ENCODE measurements at regions not wholly inside any gene's neighbourhood (a gene's known extent, or its start where the extent isn't known, plus 50 kb on each side); places are given as distances from the start of the nearest gene placed in this dataset.
"Not testable (repeated sequence)": the region's sequence is repeated elsewhere in the genome, so short reads cannot be mapped to it uniquely, and the experiment has no call there.

DNA sequence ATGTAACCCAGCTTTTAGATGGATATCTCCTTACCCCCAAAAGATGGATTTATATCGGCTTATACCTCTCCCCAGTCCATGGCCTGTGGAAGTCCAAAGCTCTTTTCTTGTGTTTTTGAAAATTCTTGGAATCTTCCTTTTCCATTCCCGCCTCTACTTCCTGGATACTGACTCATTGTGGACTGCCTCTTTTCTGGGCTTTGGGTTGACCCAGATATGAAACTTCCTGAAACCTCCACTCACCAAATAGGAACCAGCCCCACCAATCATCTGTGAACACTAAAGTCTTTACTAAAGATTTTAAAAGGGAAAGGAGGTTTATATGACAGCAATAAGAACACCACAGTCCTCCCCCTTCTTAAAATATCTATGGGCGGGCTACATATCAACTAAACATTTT lies 163.4 kb upstream of the SYN3 start:
- no peak for DNase-seq (ENCODE audit: low read depth in 4 of 4, low spot score in 3 of 4)

DNA sequence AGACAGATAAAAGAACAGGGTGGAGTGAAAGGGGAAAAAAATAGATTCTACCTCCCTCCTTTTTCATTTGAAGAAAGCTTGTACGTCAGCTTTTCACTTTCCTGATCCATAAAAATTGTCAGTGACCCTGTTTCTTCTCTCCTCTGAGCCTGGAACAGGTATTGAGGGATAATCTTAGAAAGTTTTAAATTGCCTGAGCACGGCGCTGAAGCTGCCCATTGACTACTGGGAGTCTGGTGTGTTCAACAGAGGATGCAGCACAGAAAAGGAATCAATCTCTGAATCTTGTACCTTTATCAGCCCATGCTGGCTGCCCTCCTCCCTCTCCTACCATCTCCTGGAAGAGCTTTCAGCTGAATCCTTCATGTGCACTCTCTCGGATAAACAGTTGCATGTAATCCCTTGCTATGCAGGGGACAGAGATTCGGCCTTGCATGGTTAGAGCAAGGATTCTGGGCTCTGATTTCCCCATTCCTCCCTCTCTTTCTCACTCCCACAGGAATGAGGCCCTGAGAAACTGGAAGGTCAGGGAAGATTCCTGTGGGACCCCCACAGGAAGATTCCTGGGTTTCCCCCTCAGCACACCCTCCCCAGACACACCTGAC lies 162.4 kb upstream of the SYN3 start:
- no peak for DNase-seq (ENCODE audit: low read depth in 4 of 4, low spot score in 3 of 4)

DNA sequence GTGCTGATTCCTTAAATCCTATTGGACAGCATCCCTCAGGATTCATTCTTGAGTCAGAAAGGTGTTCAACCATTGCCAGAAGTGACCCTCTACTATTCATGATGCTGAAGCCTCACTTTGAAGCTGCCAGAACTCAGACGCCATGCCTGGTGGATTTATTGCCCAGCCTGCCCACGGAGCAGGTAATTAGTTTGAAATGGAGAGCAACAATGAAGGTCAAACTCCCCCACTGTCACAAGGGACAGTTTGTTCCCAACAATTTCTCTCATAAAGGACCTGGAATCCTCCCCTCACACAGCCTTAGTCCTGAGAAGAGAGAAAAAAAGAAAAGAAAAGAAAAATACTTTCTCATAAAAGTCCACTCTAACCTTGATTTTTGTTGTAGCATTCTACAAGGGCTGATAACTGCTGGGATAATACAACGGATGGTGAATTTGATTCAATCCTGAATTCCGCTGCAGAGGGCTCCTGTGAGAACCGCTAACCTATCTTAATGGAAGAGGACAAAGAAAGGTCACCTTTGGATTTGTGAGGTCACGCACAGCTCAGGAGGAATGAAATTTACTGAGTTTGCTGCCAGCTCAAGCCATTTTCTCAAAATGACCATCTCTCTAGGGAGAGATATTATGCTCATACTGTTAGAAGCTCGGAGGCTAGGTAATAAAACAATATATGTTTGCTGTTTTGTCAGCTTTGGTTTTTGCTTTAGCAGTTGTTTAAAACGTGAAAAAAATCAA lies 161.6 kb upstream of the SYN3 start:
- peak in 1 of 4 donors; percentile 49 for DNase-seq (ENCODE audit: low read depth in 4 of 4, low spot score in 3 of 4)

DNA sequence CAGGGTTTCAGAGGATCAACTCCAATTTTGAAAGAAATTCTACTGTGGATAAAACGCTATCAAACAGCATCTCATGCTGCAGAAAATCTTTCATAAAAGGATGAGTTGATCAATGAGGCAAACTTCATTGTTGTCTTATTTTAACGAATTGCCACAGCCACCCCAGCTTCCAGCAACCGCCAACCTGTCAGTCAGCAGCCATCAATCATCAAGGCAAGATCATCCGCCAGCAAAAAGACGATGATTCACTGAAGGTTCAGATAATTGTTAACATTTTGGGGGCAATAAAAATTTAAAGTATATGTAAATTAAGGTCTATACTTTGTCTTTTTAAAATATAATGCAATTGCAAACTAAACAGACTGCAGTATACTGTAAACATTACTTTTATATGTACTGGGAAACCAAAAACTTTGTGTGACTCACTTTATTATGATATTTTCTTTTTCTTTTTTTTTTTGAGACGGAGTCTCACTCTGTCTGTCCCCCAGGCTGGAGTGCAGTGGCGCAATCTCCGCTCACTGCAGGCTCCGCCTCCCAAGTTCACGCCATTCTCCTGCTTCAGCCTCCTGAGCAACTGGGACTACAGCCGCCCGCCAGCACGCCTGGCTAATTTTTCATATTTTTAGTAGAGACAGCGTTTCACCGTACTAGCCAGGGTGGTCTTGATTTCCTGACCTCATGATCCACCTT lies 155.3 kb upstream of the SYN3 start:
- DNase-seq (ENCODE audit: low read depth in 4 of 4, low spot score in 3 of 4) = no peak

DNA sequence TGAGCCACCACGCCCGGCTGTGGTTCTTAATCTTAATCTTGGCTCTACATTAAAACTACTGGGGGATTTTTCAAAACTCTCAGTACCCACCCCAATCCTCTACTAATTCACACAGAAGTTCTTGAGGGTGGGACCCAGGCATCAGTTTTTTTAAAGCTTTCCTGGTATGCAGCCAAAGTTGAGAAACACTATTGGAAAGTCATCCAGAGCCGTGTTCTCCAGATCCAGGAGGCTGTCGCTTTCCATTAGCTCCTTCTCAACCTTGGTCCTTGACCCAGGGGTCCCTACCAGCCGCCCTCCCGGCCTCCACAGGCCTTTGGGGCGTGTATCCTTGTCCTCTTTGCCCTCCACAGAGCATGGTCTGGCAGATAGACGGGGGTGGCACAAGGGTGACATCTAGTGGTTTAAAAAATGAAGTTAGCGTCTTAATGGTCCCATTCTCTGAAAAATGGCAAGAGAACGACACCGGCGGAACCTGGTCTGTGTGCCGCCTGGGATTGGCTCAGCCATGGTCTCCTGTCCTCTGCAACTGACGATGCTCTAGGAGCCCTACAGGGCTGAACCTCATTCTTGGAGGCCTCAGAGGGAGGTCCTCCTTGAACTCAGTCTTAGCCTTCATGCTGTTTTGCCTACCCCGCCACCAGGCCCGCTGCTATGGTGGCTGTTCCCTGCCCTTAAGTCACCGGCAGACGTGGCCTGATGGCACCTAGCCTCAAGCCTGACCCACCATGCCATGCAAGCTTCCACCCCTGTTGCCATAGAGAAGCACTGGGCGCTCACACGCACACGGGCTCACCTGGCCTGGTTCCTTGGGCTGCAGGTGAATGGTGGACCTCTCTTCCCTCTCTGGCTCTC lies 152.0 kb upstream of the SYN3 start:
- peak in 1 of 4 donors; percentile 8 for DNase-seq (ENCODE audit: low read depth in 4 of 4, low spot score in 3 of 4)

DNA sequence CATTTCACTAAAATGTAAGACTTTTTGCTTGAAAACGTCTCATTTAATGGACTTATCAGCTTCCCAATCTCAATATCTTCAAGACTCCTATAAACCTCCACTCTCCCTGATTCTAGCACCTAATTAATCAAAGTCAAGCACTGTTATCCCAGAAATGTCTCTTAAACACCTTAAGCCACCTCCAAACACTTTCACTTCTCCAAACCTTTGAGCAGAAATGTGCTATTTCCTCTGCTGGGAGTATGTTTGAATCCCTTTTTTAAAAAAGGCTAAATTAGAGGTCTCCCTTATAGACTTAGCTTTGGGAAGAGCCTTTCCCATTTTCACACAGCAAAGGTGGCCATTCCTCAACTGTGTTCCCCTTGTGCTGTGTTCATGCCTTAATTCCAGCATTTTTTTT lies 146.2 kb upstream of the SYN3 start:
- DNase-seq (ENCODE audit: low read depth in 4 of 4, low spot score in 3 of 4) = no peak

DNA sequence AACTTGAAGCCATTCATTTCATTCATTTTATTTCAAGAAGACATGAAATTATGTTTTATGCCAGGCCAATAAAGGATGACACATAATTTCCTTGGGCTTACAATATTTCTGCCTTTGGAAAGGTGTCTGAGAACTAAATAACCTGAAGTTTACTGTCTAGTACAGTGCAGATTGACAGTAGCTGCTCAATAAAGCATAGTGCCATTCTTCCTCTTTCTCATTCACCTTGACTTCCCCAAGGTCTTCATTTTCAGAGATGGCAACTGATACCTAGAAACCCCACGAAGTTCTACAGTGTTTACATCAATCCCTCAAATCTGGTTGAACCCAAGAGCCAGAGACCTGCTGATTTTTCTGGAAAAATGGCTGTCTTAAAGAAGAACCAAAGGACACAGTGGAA lies 144.3 kb upstream of the SYN3 start:
- DNase-seq (ENCODE audit: low read depth in 4 of 4, low spot score in 3 of 4) = no peak

DNA sequence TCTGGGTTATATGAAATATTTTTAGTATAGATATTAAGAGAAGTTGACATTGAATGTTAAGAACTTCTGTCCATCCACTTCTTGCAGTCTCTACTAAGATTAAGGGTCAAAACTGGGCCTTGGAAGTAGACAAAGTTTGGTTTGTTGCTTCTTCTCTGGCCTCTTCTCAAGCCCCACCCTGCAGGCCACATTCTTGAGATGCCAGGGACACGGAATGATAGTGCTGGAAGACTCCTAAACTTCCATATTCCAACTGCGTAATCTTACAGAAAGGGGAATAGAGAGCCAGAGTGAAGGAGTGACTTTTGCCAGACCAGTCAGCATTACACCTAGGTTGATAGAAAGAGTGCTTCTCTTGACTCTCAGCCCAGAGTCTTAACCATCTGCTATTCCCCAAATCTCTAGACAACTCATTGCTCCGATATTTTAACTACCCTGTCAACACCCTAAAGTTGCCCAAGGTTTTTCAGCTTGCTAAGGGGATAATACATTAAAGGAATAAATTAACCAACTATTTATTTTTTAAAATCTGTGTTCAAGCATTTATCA lies 136.4 kb upstream of the SYN3 start:
- no peak for DNase-seq (ENCODE audit: low read depth in 4 of 4, low spot score in 3 of 4)

DNA sequence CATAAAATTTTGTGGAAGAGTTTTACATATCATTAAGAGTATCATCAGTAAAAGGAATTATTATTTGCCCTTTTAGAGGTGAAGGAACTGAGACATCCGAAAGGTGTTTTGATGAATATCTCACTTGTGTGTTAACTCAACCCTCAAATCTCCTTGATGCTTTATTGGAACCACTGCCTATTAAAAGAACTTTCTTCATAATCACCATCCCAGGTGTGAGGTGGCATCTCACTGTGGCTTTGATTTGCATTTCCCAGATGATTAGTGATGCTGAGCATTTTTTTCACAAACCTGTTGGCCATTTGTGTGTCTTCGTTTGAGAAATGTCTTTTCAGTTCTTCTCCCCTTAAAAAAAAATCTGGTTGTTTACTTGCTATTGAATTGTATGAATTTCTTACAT lies 134.0 kb upstream of the SYN3 start:
- no peak for DNase-seq (ENCODE audit: low read depth in 4 of 4, low spot score in 3 of 4)

DNA sequence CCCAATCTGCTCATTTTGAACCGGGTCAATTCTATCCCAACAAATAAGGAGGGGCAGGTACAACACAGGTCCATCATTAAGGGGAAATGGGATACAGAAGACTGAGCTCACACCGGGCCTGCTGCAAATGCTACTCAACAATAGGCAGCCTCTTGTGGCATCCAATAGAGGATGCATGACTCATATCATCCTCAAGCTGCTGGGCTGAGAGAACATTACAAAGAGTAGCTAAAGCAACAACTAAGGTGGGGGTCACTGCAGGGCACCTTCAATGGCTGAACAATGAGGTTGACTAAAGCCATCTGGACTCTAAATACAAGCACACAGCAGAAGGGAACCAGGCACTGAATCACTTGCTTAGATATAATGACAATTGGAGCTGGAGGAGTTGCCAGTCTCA lies 130.1 kb upstream of the SYN3 start:
- no peak for DNase-seq (ENCODE audit: low read depth in 4 of 4, low spot score in 3 of 4)

DNA sequence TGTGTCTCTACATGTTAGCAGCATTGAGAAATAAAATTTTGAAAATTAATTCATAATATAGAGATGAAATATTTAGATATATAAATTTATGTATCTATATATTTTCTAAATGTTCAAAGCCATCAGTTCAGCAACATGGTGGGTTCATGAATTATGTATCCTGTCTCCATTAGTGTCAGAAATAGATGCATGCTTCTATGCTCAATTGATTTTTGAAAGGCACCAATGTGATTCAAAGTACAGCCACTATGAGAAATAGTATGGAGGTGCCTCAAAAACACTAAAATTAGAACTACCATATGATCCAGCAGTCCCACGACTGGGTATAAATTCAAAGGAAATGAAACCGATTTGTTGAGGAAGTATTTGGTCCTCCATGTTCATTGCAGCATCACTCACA lies 128.6 kb upstream of the SYN3 start:
- DNase-seq (ENCODE audit: low read depth in 4 of 4, low spot score in 3 of 4) = no peak

DNA sequence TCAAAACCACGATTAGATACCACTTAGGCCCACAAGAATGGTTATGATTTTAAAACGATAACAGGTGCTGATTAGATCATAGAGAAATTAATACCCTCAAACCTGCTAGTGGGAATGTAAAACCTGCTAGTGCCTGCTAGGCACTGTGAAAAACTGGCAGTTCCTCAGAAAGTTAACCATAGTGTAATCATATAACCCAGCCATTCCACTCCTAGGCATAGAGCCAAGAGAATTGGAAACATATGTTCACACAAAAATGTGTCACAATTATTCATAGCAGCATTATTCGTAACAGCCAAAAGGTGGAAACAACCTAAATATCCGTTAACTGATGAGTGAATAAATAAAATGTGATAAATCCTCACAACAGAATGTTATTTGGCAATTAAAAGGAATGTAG lies 122.2 kb upstream of the SYN3 start:
- DNase-seq (ENCODE audit: low read depth in 4 of 4, low spot score in 3 of 4) = no peak

DNA sequence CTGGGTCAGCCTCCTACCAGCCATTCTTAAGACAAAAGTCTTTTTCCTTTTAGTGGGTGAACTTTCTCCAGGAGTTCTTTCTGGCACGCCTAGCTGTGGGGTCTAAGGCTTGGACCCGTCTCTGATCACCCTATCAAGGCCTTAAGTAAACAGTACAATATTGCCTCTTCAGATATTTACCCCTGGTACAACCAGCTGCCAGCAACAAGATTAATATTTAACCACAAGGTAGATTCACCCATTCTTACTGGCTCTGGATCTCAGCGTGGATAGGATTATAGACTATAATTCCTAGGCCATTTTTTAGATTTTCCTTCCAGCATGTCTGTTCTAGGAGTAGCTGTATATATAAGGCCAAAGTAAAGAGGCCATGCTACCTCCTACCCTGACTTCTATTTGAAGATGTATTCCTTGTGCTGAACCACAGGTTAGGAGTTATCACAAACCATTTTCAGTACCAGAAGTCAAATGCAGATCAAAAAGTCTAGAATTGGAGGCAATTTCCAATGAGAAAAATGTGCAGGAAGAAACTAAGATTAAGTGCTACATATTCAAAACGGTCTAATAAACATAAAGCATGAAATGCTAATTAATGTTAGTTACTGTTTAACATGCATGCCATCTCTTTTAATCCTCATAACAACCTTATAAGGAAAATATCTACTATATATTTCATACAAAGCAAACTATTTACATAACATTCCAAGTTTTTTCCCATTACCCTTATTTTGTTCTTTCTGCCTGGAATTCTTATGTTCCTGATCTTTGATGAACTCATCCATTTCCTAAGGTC lies 110.0 kb upstream of the SYN3 start:
- no peak for DNase-seq (ENCODE audit: low read depth in 4 of 4, low spot score in 3 of 4)

DNA sequence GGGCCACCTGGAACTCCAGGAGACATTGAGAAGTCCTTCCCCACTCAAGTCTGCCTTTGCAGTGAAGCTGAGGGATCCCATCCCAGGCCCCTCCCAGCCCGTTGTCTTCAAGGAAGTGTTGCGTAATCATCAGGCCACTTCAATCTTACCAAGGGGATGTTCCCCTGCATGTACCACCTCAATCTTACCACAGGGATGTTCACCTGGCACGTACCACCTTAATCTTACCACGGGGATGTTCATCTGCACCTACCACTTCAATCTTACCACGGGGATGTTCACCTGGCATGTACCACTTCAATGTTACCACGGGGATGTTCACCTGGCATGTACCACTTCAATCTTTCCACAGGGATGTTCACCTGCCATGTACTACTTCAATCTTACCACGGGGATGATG lies 108.0 kb upstream of the SYN3 start:
- DNase-seq (ENCODE audit: low read depth in 4 of 4, low spot score in 3 of 4) = no peak

DNA sequence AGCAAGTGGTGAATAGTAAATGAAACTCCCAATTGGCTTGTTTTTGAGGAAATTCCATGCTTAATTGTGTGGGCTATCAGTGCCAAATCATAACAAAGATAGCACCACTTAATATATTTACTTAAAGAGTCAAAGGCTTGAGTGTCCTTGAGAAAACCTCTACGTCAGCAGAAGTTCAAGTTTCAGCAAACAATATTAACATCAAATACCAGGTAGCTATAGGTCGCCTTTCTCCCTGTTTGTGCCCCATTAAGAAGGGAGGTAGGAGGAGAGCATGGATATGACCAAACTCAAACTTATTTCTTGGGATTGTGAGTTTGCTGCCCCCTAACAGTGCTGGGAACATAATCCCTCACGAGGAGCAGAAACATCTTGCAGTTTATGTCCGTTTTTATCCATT lies 105.6 kb upstream of the SYN3 start:
- DNase-seq (ENCODE audit: low read depth in 4 of 4, low spot score in 3 of 4) = peak in 1 of 4 donors; percentile 2

DNA sequence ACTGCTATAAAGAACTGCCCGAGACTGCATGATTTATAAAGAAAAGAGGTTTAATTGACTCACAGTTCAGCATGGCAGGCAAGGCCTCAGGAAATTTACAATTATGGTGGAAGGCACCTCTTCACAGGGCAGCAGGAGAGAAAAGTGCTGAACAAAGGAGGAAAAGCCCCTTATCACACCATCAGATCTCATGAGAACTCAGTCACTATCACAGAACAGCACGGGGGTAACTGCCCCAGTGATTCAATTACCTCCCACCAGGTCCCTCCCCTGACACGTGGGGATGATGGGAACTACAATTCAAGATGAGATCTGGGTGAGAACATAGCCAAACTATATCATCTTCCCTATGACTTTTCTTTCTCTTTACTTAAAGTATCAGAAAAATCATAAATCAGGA lies 104.0 kb upstream of the SYN3 start:
- DNase-seq (ENCODE audit: low read depth in 4 of 4, low spot score in 3 of 4) = no peak

DNA sequence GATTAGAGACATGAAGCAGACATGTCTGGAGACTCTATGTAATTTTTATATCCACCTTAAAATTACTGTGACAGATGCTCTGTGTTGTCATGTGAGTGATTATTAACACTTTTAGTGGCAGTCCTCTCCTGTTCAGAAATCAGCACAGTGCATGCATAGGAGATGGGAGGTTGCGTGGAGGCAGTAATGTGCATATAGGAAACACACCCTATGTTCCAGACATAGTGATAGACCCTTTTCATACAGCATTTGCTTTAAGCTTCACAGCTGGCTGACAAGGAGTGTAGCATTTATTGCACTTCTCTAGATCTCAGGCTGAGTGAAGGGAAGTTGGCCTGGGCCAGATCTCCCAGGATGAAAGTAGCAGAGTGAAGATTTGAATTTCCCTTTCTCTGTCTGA lies 102.3 kb upstream of the SYN3 start:
- DNase-seq (ENCODE audit: low read depth in 4 of 4, low spot score in 3 of 4) = no peak

DNA sequence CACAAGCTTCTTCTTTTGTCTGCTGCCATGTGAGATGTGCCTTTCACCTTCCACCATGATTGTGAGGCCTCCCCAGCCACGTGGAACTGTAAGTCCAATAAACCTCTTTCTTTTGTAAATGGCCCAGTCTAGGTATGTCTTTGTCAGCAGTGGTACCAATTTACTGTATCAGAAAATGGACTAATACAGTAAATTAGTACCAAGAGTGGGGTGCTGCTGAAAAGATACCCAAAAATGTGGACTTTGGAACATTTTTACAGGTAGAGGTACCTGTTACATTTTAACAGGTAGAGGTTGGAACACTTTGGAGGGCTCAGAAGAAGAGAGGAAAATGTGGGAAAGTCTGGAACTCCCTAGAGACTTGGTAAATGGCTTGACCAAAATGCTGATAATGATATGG lies 96.8 kb upstream of the SYN3 start:
- DNase-seq (ENCODE audit: low read depth in 4 of 4, low spot score in 3 of 4) = not testable (repeated sequence)

DNA sequence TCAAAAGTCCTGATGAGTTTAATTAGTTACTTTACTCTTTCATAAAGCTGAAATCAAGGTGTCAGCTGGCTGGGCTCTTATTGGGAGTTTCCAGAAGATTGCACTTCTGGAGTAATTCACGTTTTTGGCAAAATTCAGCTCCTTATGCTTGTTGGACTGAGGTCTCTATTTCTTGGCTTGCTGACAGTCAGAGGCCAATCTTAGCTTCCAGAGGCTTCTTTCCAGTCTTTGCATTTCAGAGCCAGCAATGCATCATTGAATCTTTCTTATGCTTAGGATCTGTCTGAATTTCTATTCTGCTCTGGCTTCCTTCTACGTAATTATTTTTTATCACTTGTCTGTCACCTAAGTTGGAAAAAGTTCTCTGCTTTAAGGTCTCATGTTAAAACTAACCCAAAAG lies 91.4 kb upstream of the SYN3 start:
- no peak for DNase-seq (ENCODE audit: low read depth in 4 of 4, low spot score in 3 of 4)

DNA sequence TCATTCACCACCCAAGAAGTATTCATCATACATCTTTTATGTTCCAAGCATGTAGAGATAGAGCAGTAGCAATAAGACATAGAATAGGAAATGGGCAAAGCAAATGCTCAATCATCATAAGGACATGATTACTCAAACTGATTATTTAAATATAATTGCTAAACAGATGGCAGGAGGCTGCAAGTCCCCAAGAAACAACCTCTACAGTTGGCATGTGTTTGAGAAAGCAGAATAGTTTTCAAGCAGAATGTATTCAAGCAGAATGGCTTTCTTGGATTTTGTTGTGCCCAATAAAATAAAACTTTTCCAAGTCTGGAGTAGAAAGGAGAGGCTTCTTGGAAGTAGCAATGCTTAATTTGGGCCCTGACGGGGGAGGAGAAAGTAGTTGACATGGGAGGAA lies 86.5 kb upstream of the SYN3 start:
- DNase-seq (ENCODE audit: low read depth in 4 of 4, low spot score in 3 of 4) = no peak

All from right renal pelvis (tissue), 4 donors.